HG02973 (cell line): ENCODE measurements at regions not wholly inside any gene's neighbourhood (a gene's known extent, or its start where the extent isn't known, plus 50 kb on each side); places are given as distances from the start of the nearest gene placed in this dataset.
"Not testable (repeated sequence)": the region's sequence is repeated elsewhere in the genome, so short reads cannot be mapped to it uniquely, and the experiment has no call there.

ENCODE experiments used
- ATAC-seq: cut with Tn5 transposase; IDR thresholded peaks from one replicate; pipeline ENCODE4 v1.9.1; 2021; ENCODE audit warnings: moderate library complexity; ENCODE audit not compliant: unreplicated experiment

- ATAC-seq, result no peak
These were observed 219.1 kb downstream of the PHLDA1 start for GRCh38 chr12:75812271-75813018.

GRCh38 chr12:75809746-75810145, 221.8 kb downstream of the PHLDA1 start:
- ATAC-seq, result no peak

- no peak for ATAC-seq
These were observed 224.1 kb downstream of the PHLDA1 start for GRCh38 chr12:75807494-75807893.

GRCh38 chr12:75805905-75806304, 225.7 kb downstream of the PHLDA1 start:
- ATAC-seq, result no peak

GRCh38 chr12:75805320-75805719, 226.3 kb downstream of the PHLDA1 start:
- ATAC-seq, result no peak

- no peak for ATAC-seq
These were observed 233.2 kb downstream of the PHLDA1 start for GRCh38 chr12:75798136-75798926.

- no peak for ATAC-seq
These were observed 236.5 kb downstream of the PHLDA1 start for GRCh38 chr12:75795125-75795524.

- ATAC-seq, result no peak
These were observed 238.9 kb downstream of the PHLDA1 start for GRCh38 chr12:75792687-75793086.

- ATAC-seq, result no peak
These were observed 241.4 kb downstream of the PHLDA1 start for GRCh38 chr12:75790219-75790618.

GRCh38 chr12:75787146-75787545, 244.4 kb downstream of the PHLDA1 start:
- ATAC-seq, result not testable (repeated sequence)

- ATAC-seq, result no peak
These were observed 245.5 kb downstream of the PHLDA1 start for GRCh38 chr12:75786070-75786469.

GRCh38 chr12:75784591-75784990, 247.0 kb downstream of the PHLDA1 start:
- ATAC-seq, result no peak

GRCh38 chr12:75783093-75783877, 248.3 kb downstream of the PHLDA1 start:
- no peak for ATAC-seq

- no peak for ATAC-seq
These were observed 249.5 kb downstream of the PHLDA1 start for GRCh38 chr12:75782069-75782581.

- no peak for ATAC-seq
These were observed 250.0 kb downstream of the PHLDA1 start for GRCh38 chr12:75781532-75782046.

- no peak for ATAC-seq
These were observed 251.6 kb downstream of the PHLDA1 start for GRCh38 chr12:75779891-75780496.

- no peak for ATAC-seq
These were observed 257.1 kb downstream of the PHLDA1 start for GRCh38 chr12:75774261-75775052.

GRCh38 chr12:75773377-75773776, 258.2 kb downstream of the PHLDA1 start:
- no peak for ATAC-seq

GRCh38 chr12:75771023-75771422, 259.6 kb upstream of the KRR1 start:
- no peak for ATAC-seq

- ATAC-seq, result no peak
These were observed 256.5 kb upstream of the KRR1 start for GRCh38 chr12:75767957-75768356.
